PC-3 (cell line): ENCODE measurements at regions not wholly inside any gene's neighbourhood (a gene's known extent, or its start where the extent isn't known, plus 50 kb on each side); places are given as distances from the start of the nearest gene placed in this dataset.

ENCODE experiments used
- ATAC-seq: fragments of 200-7000 bp; cut with Tn5 transposase; 2 replicates; pipeline ENCODE4 v1.9.1; 2020; ENCODE audit warnings: mild to moderate bottlenecking, moderate library complexity
- BruUV-seq: library from RNA; stranded (reverse); fragments of 400-500 nt; replicated peaks from 2 replicates; lab custom pipeline; 2021; lab: Mats Ljungman, UMichigan
- CTCF ChIA-PET: fragments of 300-600 bp; sonication (Branson Sonifier 250); formaldehyde crosslinking; loops from one replicate; lab custom pipeline; 2022; ENCODE audit warnings: antibody characterized with exemption; lab: Charles Lee
- POLR2A ChIA-PET: fragments of 300-600 bp; sonication (Branson Sonifier 250); formaldehyde crosslinking; loops from one replicate; lab custom pipeline; 2022; ENCODE audit warnings: antibody characterized with exemption; ENCODE audit not compliant: unreplicated experiment; lab: Charles Lee
- DNase-seq: peaks from one replicate; pipeline ENCODE4 v3.0.0-alpha.2; 2015
- H2AFZ ChIP-seq: fragments of 300-600 bp; sonication (generic); 2 replicates; pipeline ENCODE4 v1.6.0; 2016; ENCODE audit warnings: antibody characterized with exemption, low read length
- H3F3A ChIP-seq: fragments of 300-600 bp; sonication (generic); one replicate; pipeline ENCODE4 v1.6.0; 2017; ENCODE audit warnings: antibody characterized with exemption, low read length, control low read depth, mild to moderate bottlenecking; ENCODE audit not compliant: unreplicated experiment
- H3K27ac ChIP-seq: fragments of 300-600 bp; sonication (generic); 2 replicates; pipeline ENCODE4 v1.5.1; 2016; ENCODE audit warnings: mild to moderate bottlenecking, low read length
- H3K27me3 ChIP-seq: fragments of 300-600 bp; sonication (generic); 2 replicates; pipeline ENCODE4 v1.6.1; 2016; ENCODE audit warnings: low read length, mixed read lengths
- H3K36me3 ChIP-seq: fragments of 300-600 bp; sonication (generic); 2 replicates; pipeline ENCODE4 v1.6.1; 2016; ENCODE audit warnings: low read depth, mixed run types, low read length, mixed read lengths
- H3K4me1 ChIP-seq: fragments of 300-600 bp; sonication (generic); 2 replicates; pipeline ENCODE4 v1.5.1; 2016; ENCODE audit warnings: low read length; ENCODE audit not compliant: insufficient read depth
- H3K4me2 ChIP-seq: fragments of 300-600 bp; sonication (generic); 2 replicates; pipeline ENCODE4 v1.6.0; 2016; ENCODE audit warnings: low read length
- H3K4me3 ChIP-seq: fragments of 300-600 bp; sonication (generic); 2 replicates; pipeline ENCODE4 v1.5.1; 2016; ENCODE audit warnings: mild to moderate bottlenecking, low read length, mixed read lengths
- H3K79me2 ChIP-seq: fragments of 300-600 bp; sonication (generic); 2 replicates; pipeline ENCODE4 v1.6.1; 2017; ENCODE audit warnings: low read length, mixed read lengths
- H3K9ac ChIP-seq: fragments of 300-600 bp; sonication (generic); 2 replicates; pipeline ENCODE4 v1.6.0; 2016; ENCODE audit warnings: mild to moderate bottlenecking, low read length
- H3K9me2 ChIP-seq: fragments of 300-600 bp; sonication (generic); replicated peaks from 2 replicates; pipeline ENCODE4 v1.6.1; 2016; ENCODE audit warnings: mixed run types, low read length, mixed read lengths
- H3K9me3 ChIP-seq: fragments of 300-600 bp; sonication (generic); 2 replicates; pipeline ENCODE4 v1.6.1; 2016; ENCODE audit warnings: low read length, mixed read lengths
- H4K20me1 ChIP-seq: fragments of 300-600 bp; sonication (generic); 2 replicates; pipeline ENCODE4 v1.6.1; 2016; ENCODE audit warnings: low read length, mixed read lengths
- EZH2 ChIP-seq: fragments of 300-600 bp; sonication (generic); IDR thresholded peaks from one replicate; pipeline ENCODE4 v1.6.1; 2017; ENCODE audit warnings: antibody characterized with exemption, mild to moderate bottlenecking, low read length; ENCODE audit not compliant: unreplicated experiment
- EZH2phosphoT487 ChIP-seq: fragments of 300-600 bp; sonication (generic); IDR thresholded peaks from 2 replicates; pipeline ENCODE4 v1.6.1; 2018; ENCODE audit warnings: mild to moderate bottlenecking, antibody characterized with exemption, low read length, borderline replicate concordance
- intact Hi-C: fragments of 100-400 bp; cut with micrococcal nuclease; formaldehyde crosslinking; loops from 2 replicates; pipeline ENCODE4 v1.9.0; 2023
- TF ChIP-seq, protein P1 (sequence below): fragments of 300-600 bp; sonication (generic); conservative IDR thresholded peaks from 2 replicates; pipeline ENCODE4 v1.5.1; 2017; ENCODE audit warnings: antibody characterized with exemption, low read depth, mild to moderate bottlenecking, low read length

DNA sequence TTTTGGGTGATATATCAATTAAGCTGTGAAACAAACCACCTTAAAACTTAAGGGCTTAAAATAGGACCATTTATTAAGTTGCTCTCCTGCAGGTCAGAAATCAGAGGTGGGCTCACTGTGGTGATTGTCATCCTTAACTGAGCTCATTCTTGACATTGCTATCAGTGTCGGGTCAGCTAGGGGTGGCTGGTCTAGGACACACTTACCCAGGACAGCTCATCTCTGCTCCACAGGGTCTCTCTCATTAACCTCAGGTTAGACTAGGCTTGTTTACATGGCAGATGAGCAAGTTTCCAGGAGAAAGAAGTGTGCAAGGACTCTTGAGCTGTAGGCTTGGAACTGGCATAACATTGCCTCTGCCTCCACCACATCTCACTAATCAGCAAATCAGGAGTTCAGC, 601.0 kb upstream of the RAG2 start:
- POLR2A ChIA-PET: no interaction called here
- Histone ChIP-seq H3K4me3 (no peak overlapping the region), H3K4me2 (no peak overlapping the region), H3K4me1 (no peaks in the 10 kb centered on the region), H3K9ac (no peak overlapping the region), H3F3A (no peaks in the 10 kb centered on the region), H3K79me2 (no peaks in the 10 kb centered on the region), H2AFZ (no peak overlapping the region), H3K9me3 (no peaks in the 10 kb centered on the region), H3K27ac (no peak overlapping the region), H4K20me1 (no peaks in the 10 kb centered on the region), H3K36me3 (no peaks in the 10 kb centered on the region), H3K9me2 (no peaks in the 10 kb centered on the region), H3K27me3 (no peaks in the 10 kb centered on the region)
- CTCF ChIA-PET: no interaction called here
- TF ChIP-seq EZH2phosphoT487 (no peak), EZH2 (no peak)
- TF ChIP-seq, protein P1, sequence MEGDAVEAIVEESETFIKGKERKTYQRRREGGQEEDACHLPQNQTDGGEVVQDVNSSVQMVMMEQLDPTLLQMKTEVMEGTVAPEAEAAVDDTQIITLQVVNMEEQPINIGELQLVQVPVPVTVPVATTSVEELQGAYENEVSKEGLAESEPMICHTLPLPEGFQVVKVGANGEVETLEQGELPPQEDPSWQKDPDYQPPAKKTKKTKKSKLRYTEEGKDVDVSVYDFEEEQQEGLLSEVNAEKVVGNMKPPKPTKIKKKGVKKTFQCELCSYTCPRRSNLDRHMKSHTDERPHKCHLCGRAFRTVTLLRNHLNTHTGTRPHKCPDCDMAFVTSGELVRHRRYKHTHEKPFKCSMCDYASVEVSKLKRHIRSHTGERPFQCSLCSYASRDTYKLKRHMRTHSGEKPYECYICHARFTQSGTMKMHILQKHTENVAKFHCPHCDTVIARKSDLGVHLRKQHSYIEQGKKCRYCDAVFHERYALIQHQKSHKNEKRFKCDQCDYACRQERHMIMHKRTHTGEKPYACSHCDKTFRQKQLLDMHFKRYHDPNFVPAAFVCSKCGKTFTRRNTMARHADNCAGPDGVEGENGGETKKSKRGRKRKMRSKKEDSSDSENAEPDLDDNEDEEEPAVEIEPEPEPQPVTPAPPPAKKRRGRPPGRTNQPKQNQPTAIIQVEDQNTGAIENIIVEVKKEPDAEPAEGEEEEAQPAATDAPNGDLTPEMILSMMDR: no peak
- intact Hi-C loops: no loop called here
- no TSS peak for BruUV-seq
- ATAC-seq (no peak), DNase-seq (no peak)

DNA sequence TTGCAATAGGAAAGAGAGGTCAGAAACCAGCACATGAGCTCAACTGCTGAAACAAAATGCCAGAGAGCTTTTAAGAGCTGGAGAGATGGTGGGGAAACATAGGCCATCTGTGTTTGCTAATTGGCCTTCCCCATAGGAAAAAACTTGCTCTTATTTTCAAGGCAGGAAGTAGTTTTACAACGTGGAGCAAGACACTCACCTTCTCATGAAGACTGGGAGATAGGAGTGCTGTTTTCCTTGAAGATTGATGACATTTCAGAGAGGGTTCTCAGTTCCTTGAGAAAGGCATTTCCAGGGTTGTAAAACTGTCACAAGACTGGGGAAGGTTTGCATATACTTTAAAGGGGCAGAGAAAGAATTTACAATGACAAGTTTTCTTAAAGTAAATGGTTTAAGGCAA, 586.3 kb upstream of the RAG2 start:
- DNase-seq: no peak
- ChIA-PET CTCF (no interaction called here), POLR2A (no interaction called here)
- H3K4me3 ChIP-seq: no peak overlapping the region
- no TSS peak for BruUV-seq
- no peaks in the 10 kb centered on the region for H4K20me1 ChIP-seq
- no peak overlapping the region for H3K4me2 ChIP-seq
- no peak overlapping the region for H3K27ac ChIP-seq
- H2AFZ ChIP-seq: no peak overlapping the region
- H3K4me1 ChIP-seq: no peaks in the 10 kb centered on the region
- H3K79me2 ChIP-seq: no peaks in the 10 kb centered on the region
- H3K9me3 ChIP-seq: peaks cover 5% of the 10 kb centered on the region; the same call in 1 of the 2 replicates
- ATAC-seq: no peak
- H3K9me2 ChIP-seq: no peaks in the 10 kb centered on the region
- no peaks in the 10 kb centered on the region for H3K27me3 ChIP-seq
- no peak for TF ChIP-seq EZH2phosphoT487
- TF ChIP-seq, protein P1: no peak
- TF ChIP-seq EZH2: no peak
- no peaks in the 10 kb centered on the region for H3F3A ChIP-seq
- H3K9ac ChIP-seq: no peak overlapping the region
- intact Hi-C loops: no loop called here
- no peaks in the 10 kb centered on the region for H3K36me3 ChIP-seq

DNA sequence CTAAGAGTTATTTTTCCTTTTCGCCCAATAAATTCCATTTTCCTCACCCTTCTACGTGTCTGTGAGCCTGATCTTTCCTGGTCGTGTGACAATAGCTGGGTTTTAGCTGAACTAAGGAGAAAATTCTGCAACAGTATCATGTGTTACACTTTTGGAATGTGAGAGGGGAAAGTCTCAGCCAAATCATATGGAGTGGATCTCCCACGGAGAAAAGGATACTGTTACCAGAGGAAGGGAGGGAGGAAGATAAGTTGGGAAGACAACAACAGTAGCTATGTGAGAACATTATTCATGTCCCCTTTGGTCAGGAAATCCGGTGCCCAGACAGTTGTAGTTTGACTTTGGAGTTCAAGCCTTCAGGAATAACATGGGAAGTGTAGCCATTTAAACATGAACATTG, 584.0 kb upstream of the RAG2 start:
- Histone ChIP-seq H3F3A (no peaks in the 10 kb centered on the region), H2AFZ (no peak overlapping the region), H3K4me3 (no peak overlapping the region), H4K20me1 (no peaks in the 10 kb centered on the region), H3K9me3 (peaks cover 5% of the 10 kb centered on the region; the same call in 1 of the 2 replicates), H3K36me3 (no peaks in the 10 kb centered on the region), H3K9ac (no peak overlapping the region), H3K4me2 (no peak overlapping the region), H3K9me2 (no peaks in the 10 kb centered on the region), H3K27ac (no peak overlapping the region), H3K27me3 (no peaks in the 10 kb centered on the region), H3K79me2 (no peaks in the 10 kb centered on the region), H3K4me1 (no peaks in the 10 kb centered on the region)
- DNase-seq: no peak
- no peak for ATAC-seq
- TF ChIP-seq EZH2phosphoT487: no peak
- TF ChIP-seq, protein P1: no peak
- no peak for TF ChIP-seq EZH2
- intact Hi-C loops: no loop called here
- BruUV-seq: no TSS peak
- ChIA-PET CTCF (no interaction called here), POLR2A (no interaction called here)
